ENCODE measurements at regions not wholly inside any gene's neighbourhood (a gene's known extent, or its start where the extent isn't known, plus 50 kb on each side); places are given as distances from the start of the nearest gene placed in this dataset.
A peak's percentile ranks its signal among the peaks of the same experiment; 100 is the strongest.

DNA sequence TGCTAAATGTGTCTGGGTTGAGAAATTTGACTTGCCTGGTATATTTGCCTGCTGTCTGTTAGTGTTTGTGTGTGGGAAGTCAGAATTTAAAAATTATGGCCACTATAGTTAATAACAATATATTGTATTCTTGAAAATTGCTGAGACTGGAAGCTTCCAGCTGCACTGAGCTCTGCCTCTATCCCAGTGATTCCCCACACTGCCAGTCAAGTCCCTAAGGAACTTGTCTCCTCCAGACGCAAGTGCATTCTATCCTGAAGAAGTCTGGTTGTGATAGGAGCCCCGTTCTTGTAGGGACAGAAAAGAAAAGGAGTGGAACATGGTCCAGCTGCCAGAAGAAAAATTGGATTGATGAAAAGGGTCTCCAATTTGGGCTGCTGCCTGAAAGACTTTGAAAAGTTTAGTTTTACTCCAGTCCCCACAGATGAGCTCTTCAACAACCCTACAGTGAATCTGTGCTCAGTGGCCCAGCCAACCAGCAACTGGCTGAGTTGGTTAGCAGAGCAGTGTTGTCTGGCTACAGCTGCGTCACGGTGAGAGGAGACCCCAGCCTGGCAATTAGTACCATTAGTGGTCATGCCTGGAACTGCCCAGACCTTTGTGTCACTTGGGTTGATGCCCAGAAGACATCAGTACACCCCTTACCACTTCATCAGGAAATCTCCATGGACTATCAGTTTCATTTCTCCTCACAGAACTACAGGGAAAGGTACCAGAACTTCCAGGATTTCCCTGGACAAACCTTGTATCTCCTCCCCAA lies 183.1 kb upstream of the MCHR2 start:
- peaks cover 6% of the 10 kb centered on the region for H3K4me1 ChIP-seq (ENCODE audit: low read depth)
- H3K4me3 ChIP-seq, result no peak overlapping the region
- H3K27me3 ChIP-seq, result no peaks in the 10 kb centered on the region
- TF ChIP-seq, protein P1, sequence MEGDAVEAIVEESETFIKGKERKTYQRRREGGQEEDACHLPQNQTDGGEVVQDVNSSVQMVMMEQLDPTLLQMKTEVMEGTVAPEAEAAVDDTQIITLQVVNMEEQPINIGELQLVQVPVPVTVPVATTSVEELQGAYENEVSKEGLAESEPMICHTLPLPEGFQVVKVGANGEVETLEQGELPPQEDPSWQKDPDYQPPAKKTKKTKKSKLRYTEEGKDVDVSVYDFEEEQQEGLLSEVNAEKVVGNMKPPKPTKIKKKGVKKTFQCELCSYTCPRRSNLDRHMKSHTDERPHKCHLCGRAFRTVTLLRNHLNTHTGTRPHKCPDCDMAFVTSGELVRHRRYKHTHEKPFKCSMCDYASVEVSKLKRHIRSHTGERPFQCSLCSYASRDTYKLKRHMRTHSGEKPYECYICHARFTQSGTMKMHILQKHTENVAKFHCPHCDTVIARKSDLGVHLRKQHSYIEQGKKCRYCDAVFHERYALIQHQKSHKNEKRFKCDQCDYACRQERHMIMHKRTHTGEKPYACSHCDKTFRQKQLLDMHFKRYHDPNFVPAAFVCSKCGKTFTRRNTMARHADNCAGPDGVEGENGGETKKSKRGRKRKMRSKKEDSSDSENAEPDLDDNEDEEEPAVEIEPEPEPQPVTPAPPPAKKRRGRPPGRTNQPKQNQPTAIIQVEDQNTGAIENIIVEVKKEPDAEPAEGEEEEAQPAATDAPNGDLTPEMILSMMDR (IDR thresholded peaks at IDR 0.05; ENCODE audit: low read depth, low read length), result no peak
- no peaks in the 10 kb centered on the region for H3K36me3 ChIP-seq
- H3K9me3 ChIP-seq (ENCODE audit: low read depth), result no peaks in the 10 kb centered on the region
- no peak for DNase-seq (ENCODE audit: low read depth in 1 of 2, low spot score in 1 of 2)
- no peak overlapping the region for H3K27ac ChIP-seq

DNA sequence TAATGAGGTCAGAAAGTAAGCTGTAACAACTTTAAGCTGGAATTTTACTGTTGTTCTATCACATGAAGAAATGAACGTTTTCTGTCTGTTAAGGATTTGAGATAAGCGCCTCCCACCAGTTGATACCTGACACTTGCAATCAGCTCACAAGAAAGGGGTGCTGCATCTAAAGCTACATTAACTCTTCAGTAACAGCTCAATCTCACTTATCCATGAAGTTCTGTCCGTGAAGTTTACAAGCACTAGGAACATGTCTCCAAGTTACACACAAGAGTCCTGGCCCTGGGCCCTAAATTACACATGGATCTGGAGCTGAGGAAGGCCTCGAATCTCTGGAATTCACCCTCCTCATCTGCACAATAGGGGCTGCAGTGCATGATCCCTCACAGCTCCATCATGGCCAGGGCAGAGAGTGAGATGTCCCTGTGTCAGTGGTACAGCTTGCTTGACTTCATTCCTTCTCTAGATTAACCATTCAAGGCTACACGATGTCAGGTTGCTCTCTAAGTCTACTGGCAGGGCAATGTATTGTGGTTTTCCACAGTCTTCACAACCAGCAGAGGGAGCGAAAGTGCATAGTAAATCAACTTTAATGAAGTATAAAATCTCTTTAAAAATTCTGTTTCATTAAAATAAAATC lies 182.4 kb upstream of the MCHR2 start:
- TF ChIP-seq, protein P1 (IDR thresholded peaks at IDR 0.05; ENCODE audit: low read depth, low read length), result peak; percentile 57
- DNase-seq (ENCODE audit: low read depth in 1 of 2, low spot score in 1 of 2), result peak; percentile 26 to 77
- Histone ChIP-seq H3K27ac (no peak overlapping the region), H3K4me1 (ENCODE audit: low read depth) (peaks cover 6% of the 10 kb centered on the region), H3K4me3 (no peak overlapping the region), H3K36me3 (no peaks in the 10 kb centered on the region), H3K9me3 (ENCODE audit: low read depth) (no peaks in the 10 kb centered on the region), H3K27me3 (no peaks in the 10 kb centered on the region)

- H3K27ac ChIP-seq, result no peak overlapping the region
- no peak overlapping the region for H3K4me3 ChIP-seq
- DNase-seq (ENCODE audit: low read depth in 1 of 2, low spot score in 1 of 2), result peak in 1 of 2 donors; percentile 92
- TF ChIP-seq, protein P1 (IDR thresholded peaks at IDR 0.05; ENCODE audit: low read depth, low read length), result no peak
- no peaks in the 10 kb centered on the region for H3K27me3 ChIP-seq
- H3K9me3 ChIP-seq (ENCODE audit: low read depth), result no peaks in the 10 kb centered on the region
- H3K36me3 ChIP-seq, result no peaks in the 10 kb centered on the region
- H3K4me1 ChIP-seq (ENCODE audit: low read depth), result peaks cover 6% of the 10 kb centered on the region
Observed at GRCh38 chr6:100175814-100176310, 181.8 kb upstream of the MCHR2 start.

GRCh38 chr6:100173211-100173610 lies 179.2 kb upstream of the MCHR2 start:
- peaks cover 6% of the 10 kb centered on the region for H3K4me1 ChIP-seq (ENCODE audit: low read depth)

GRCh38 chr6:100172322-100172713 lies 178.3 kb upstream of the MCHR2 start:
- Histone ChIP-seq H3K27ac (no peak overlapping the region), H3K4me1 (ENCODE audit: low read depth) (peaks cover 6% of the 10 kb centered on the region), H3K27me3 (no peaks in the 10 kb centered on the region), H3K36me3 (no peaks in the 10 kb centered on the region), H3K4me3 (no peak overlapping the region), H3K9me3 (ENCODE audit: low read depth) (no peaks in the 10 kb centered on the region)
- TF ChIP-seq, protein P1 (IDR thresholded peaks at IDR 0.05; ENCODE audit: low read depth, low read length), result no peak
- DNase-seq (ENCODE audit: low read depth in 1 of 2, low spot score in 1 of 2), result no peak

More at GRCh38 chr6:100173211-100173610, 179.2 kb upstream of the MCHR2 start:
- no peaks in the 10 kb centered on the region for H3K27me3 ChIP-seq
- no peak overlapping the region for H3K27ac ChIP-seq
- no peak overlapping the region for H3K4me3 ChIP-seq
- DNase-seq (ENCODE audit: low read depth in 1 of 2, low spot score in 1 of 2), result no peak
- H3K36me3 ChIP-seq, result no peaks in the 10 kb centered on the region
- H3K9me3 ChIP-seq (ENCODE audit: low read depth), result no peaks in the 10 kb centered on the region
- TF ChIP-seq, protein P1 (IDR thresholded peaks at IDR 0.05; ENCODE audit: low read depth, low read length), result no peak
